GM23248 (cell line): ENCODE measurements at regions not wholly inside any gene's neighbourhood (a gene's known extent, or its start where the extent isn't known, plus 50 kb on each side); places are given as distances from the start of the nearest gene placed in this dataset.

Experiments
- DNase-seq: peaks from one replicate; pipeline ENCODE4 v3.0.0-alpha.2; 2015
- H2AFZ ChIP-seq: fragments of 200-600 bp; sonication (generic); 2 replicates; pipeline ENCODE4 v1.6.1; 2016; ENCODE audit warnings: antibody characterized with exemption
- H3F3A ChIP-seq: fragments of 200-600 bp; sonication (generic); 2 replicates; pipeline ENCODE4 v1.6.1; 2016; ENCODE audit warnings: mild to moderate bottlenecking, antibody characterized with exemption, mixed run types; ENCODE audit not compliant: insufficient read depth
- H3K27ac ChIP-seq: fragments of 200-600 bp; sonication (generic); 2 replicates; pipeline ENCODE4 v1.5.1; 2016; ENCODE audit warnings: mild to moderate bottlenecking
- H3K27me3 ChIP-seq: fragments of 200-600 bp; sonication (generic); replicated peaks from 2 replicates; pipeline ENCODE4 v1.6.1; 2016; ENCODE audit warnings: mild to moderate bottlenecking; ENCODE audit not compliant: insufficient read depth
- H3K36me3 ChIP-seq: fragments of 200-600 bp; sonication (generic); 2 replicates; pipeline ENCODE4 v1.6.1; 2016; ENCODE audit warnings: low read depth, mild to moderate bottlenecking
- H3K4me1 ChIP-seq: fragments of 200-600 bp; sonication (generic); 2 replicates; pipeline ENCODE4 v1.6.1; 2016; ENCODE audit warnings: mild to moderate bottlenecking; ENCODE audit not compliant: insufficient read depth
- H3K4me2 ChIP-seq: fragments of 200-600 bp; sonication (generic); one replicate; pipeline ENCODE4 v1.6.1; 2016; ENCODE audit warnings: mild to moderate bottlenecking; ENCODE audit not compliant: unreplicated experiment
- H3K4me3 ChIP-seq: fragments of 200-600 bp; sonication (generic); 2 replicates; pipeline ENCODE4 v1.5.1; 2016; ENCODE audit warnings: mild to moderate bottlenecking
- H3K79me2 ChIP-seq: fragments of 200-600 bp; sonication (generic); 2 replicates; pipeline ENCODE4 v1.6.1; 2016; ENCODE audit warnings: mild to moderate bottlenecking; ENCODE audit not compliant: insufficient read depth
- H3K9ac ChIP-seq: fragments of 200-600 bp; sonication (generic); 2 replicates; pipeline ENCODE4 v1.6.1; 2016; ENCODE audit warnings: mild to moderate bottlenecking
- H3K9me2 ChIP-seq: fragments of 200-600 bp; sonication (generic); 2 replicates; pipeline ENCODE4 v1.6.1; 2016; ENCODE audit warnings: mixed run types, mild to moderate bottlenecking, moderate library complexity; ENCODE audit not compliant: insufficient read depth
- H3K9me3 ChIP-seq: fragments of 200-600 bp; sonication (generic); one replicate; pipeline ENCODE4 v1.6.1; 2017; ENCODE audit warnings: low read depth
- H4K20me1 ChIP-seq: fragments of 200-600 bp; sonication (generic); 2 replicates; pipeline ENCODE4 v1.6.0; 2016; ENCODE audit not compliant: insufficient read depth
- EZH2 ChIP-seq: fragments of 200-600 bp; sonication (generic); IDR thresholded peaks from 2 replicates; pipeline ENCODE4 v1.6.1; 2018; ENCODE audit warnings: antibody characterized with exemption, mild to moderate bottlenecking; ENCODE audit not compliant: insufficient read depth, poor library complexity, severe bottlenecking
- EZH2phosphoT487 ChIP-seq: fragments of 200-600 bp; sonication (generic); IDR thresholded peaks from 2 replicates; pipeline ENCODE4 v1.6.1; 2018; ENCODE audit warnings: antibody characterized with exemption, moderate library complexity, mild to moderate bottlenecking, low read depth; ENCODE audit not compliant: insufficient read depth
- WGBS, 2 experiments: methylation state at CpG; one replicate each; pipeline ENCODE4 v1.1.6; 2015 to 2017; ENCODE audit warnings: low lambda C conversion rate in 2 of 2, low coverage in 1 of 2; ENCODE audit errors: missing lambda C conversion rate in 2 of 2; 5-methylcytosine and 5-hydroxymethylcytosine counted together
- in situ Hi-C: fragments of 300-500 bp; cut with MboI; formaldehyde crosslinking; loops from 2 replicates; pipeline ENCODE4 v1.15.0; 2020

- H3K9me2 ChIP-seq = no peaks in the 10 kb centered on the region
- H3K79me2 ChIP-seq = no peaks in the 10 kb centered on the region
- in situ Hi-C loops = no loop called here
- no peaks in the 10 kb centered on the region for H4K20me1 ChIP-seq
- H3K36me3 ChIP-seq = no peaks in the 10 kb centered on the region
- peak; percentile 42 for DNase-seq
- H3K9ac ChIP-seq = 0 out of 2 replicates have a peak overlapping the region, but pooled peaks have one; percentile 11
- peaks cover 38% of the 10 kb centered on the region for H3K4me1 ChIP-seq
- peaks cover 34% of the 10 kb centered on the region for H3F3A ChIP-seq
- TF ChIP-seq EZH2phosphoT487 (no peak), EZH2 (no peak)
- no peaks in the 10 kb centered on the region for H3K27me3 ChIP-seq
- peak overlapping the region; percentile 36 for H3K4me2 ChIP-seq
- peak overlapping the region; percentile 38 for H3K27ac ChIP-seq
- no peaks in the 10 kb centered on the region for H3K9me3 ChIP-seq
- no peak overlapping the region for H3K4me3 ChIP-seq
- WGBS, 2 experiments = 46 to 70% methylated on average over 2 of the region's 2 CpGs
- peak overlapping the region; percentile 49 for H2AFZ ChIP-seq
These were observed 54.0 kb upstream of the SLIT3 start for GRCh38 chr5:169354921-169355320.

DNA sequence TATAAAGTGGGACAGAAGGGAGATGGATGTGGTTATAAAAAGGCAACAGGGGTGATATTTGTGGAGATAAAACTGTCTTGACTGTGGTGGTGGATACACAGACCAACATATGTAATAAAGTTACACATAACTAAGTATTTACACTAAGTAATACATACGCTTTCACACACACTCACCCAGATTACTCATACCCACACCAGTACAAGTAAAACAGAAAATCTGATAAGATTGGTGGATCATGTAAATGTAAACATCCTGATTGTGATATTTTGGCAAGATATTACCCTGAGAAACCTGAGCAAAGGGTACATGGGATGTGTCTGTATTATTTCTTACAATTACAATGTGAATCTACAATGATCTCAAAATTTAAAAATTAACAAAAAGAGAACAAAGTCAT is 53.3 kb upstream of the SLIT3 start:
- 0 to 12% methylated on average over 1 of the region's 1 CpG for WGBS, 2 experiments
- H2AFZ ChIP-seq = no peak overlapping the region
- no peaks in the 10 kb centered on the region for H4K20me1 ChIP-seq

GRCh38 chr5:169352901-169353300 is 52.0 kb upstream of the SLIT3 start:
- Histone ChIP-seq H3K9me3 (no peaks in the 10 kb centered on the region), H3K4me2 (no peak overlapping the region), H3K36me3 (no peaks in the 10 kb centered on the region), H3F3A (peaks cover 52% of the 10 kb centered on the region), H3K9me2 (no peaks in the 10 kb centered on the region), H3K27ac (no peak overlapping the region), H2AFZ (no peak overlapping the region), H3K4me1 (peaks cover 56% of the 10 kb centered on the region), H3K9ac (no peak overlapping the region), H4K20me1 (no peaks in the 10 kb centered on the region), H3K79me2 (no peaks in the 10 kb centered on the region), H3K27me3 (no peaks in the 10 kb centered on the region), H3K4me3 (no peak overlapping the region)
- no peak for DNase-seq
- WGBS, 2 experiments = 93 to 94% methylated on average over 7 of the region's 7 CpGs
- no peak for TF ChIP-seq EZH2
- TF ChIP-seq EZH2phosphoT487 = no peak
- in situ Hi-C loops = no loop called here

More for the DNA sequence above, 53.3 kb upstream of the SLIT3 start:
- Histone ChIP-seq H3K4me3 (no peak overlapping the region), H3K9me2 (no peaks in the 10 kb centered on the region), H3K4me1 (peaks cover 44% of the 10 kb centered on the region), H3K9ac (no peak overlapping the region), H3K9me3 (no peaks in the 10 kb centered on the region), H3K27ac (peak overlapping the region; percentile 38), H3K27me3 (no peaks in the 10 kb centered on the region), H3K4me2 (peak overlapping the region; percentile 5), H3K79me2 (no peaks in the 10 kb centered on the region), H3K36me3 (no peaks in the 10 kb centered on the region), H3F3A (peaks cover 38% of the 10 kb centered on the region)
- TF ChIP-seq EZH2 (no peak), EZH2phosphoT487 (no peak)
- DNase-seq = peak; percentile 44
- in situ Hi-C loops = no loop called here

GRCh38 chr5:169351721-169352120 is 50.8 kb upstream of the SLIT3 start:
- H3K36me3 ChIP-seq = no peaks in the 10 kb centered on the region
- no peaks in the 10 kb centered on the region for H3K9me2 ChIP-seq
- no peak overlapping the region for H3K4me3 ChIP-seq
- DNase-seq = no peak
- H3K4me1 ChIP-seq = peaks cover 65% of the 10 kb centered on the region
- H3K27ac ChIP-seq = peak overlapping the region; percentile 47
- H2AFZ ChIP-seq = no peak overlapping the region
- no peaks in the 10 kb centered on the region for H3K79me2 ChIP-seq
- H4K20me1 ChIP-seq = no peaks in the 10 kb centered on the region
- in situ Hi-C loops = no loop called here
- H3F3A ChIP-seq = peaks cover 57% of the 10 kb centered on the region
- no peaks in the 10 kb centered on the region for H3K9me3 ChIP-seq
- TF ChIP-seq EZH2phosphoT487 (no peak), EZH2 (no peak)
- H3K27me3 ChIP-seq = no peaks in the 10 kb centered on the region
- H3K9ac ChIP-seq = no peak overlapping the region
- 83 to 84% methylated on average over 3 of the region's 3 CpGs for WGBS, 2 experiments
- H3K4me2 ChIP-seq = no peak overlapping the region
